SK-N-SH treated with all-trans-retinoic acid at 6 μM for 48 hours (cell line): ENCODE measurements at regions not wholly inside any gene's neighbourhood (a gene's known extent, or its start where the extent isn't known, plus 50 kb on each side); places are given as distances from the start of the nearest gene placed in this dataset.
"Not testable (repeated sequence)": the region's sequence is repeated elsewhere in the genome, so short reads cannot be mapped to it uniquely, and the experiment has no call there.

ENCODE experiments used
- ATAC-seq: fragments of 200-7000 bp; cut with Tn5 transposase; 3 replicates; pipeline ENCODE4 v1.9.1; 2020; ENCODE audit warnings: mild to moderate bottlenecking, moderate library complexity
- ARNTL ChIP-seq: fragments of 450-650 bp; formaldehyde crosslinking; IDR thresholded peaks from 2 replicates; pipeline ENCODE4 v1.5.0; 2020; ENCODE audit warnings: low read depth, mild to moderate bottlenecking, moderate library complexity, borderline replicate concordance
- BACH2 ChIP-seq: fragments of 250-450 bp; sonication (Bioruptor Pico); IDR thresholded peaks from 2 replicates; pipeline ENCODE4 v1.9.0; 2021; ENCODE audit warnings: mild to moderate bottlenecking, borderline replicate concordance
- CREB5 ChIP-seq: fragments of 250-450 bp; sonication (Bioruptor Pico); IDR thresholded peaks from 2 replicates; pipeline ENCODE4 v1.5.1; 2020; ENCODE audit warnings: low read depth, mild to moderate bottlenecking, moderate library complexity
- ESRRG ChIP-seq: fragments of 250-450 bp; sonication (Bioruptor Pico); IDR thresholded peaks from 2 replicates; pipeline ENCODE4 v1.6.1; 2021; ENCODE audit warnings: mild to moderate bottlenecking
- GLIS3 ChIP-seq: fragments of 250-450 bp; sonication (Bioruptor Pico); IDR thresholded peaks from 2 replicates; pipeline ENCODE4 v1.5.0; 2020; ENCODE audit warnings: mild to moderate bottlenecking, moderate library complexity
- ISL1 ChIP-seq: fragments of 250-450 bp; sonication (Bioruptor Pico); IDR thresholded peaks from 2 replicates; pipeline ENCODE4 v2.1.2; 2022; ENCODE audit warnings: mild to moderate bottlenecking, moderate library complexity
- OSR1 ChIP-seq: fragments of 250-450 bp; sonication (Bioruptor Pico); IDR thresholded peaks from 2 replicates; pipeline ENCODE4 v1.8.0; 2022; ENCODE audit warnings: moderate library complexity, mild to moderate bottlenecking, inconsistent platforms
- PATZ1 ChIP-seq: fragments of 250-450 bp; sonication (Bioruptor Pico); IDR thresholded peaks from 2 replicates; pipeline ENCODE4 v1.8.0; 2020; ENCODE audit warnings: mild to moderate bottlenecking, moderate library complexity, borderline replicate concordance
- POU6F1 ChIP-seq: fragments of 250-450 bp; sonication (Bioruptor Pico); IDR thresholded peaks from 2 replicates; pipeline ENCODE4 v1.8.0; 2021; ENCODE audit warnings: low read depth, mild to moderate bottlenecking, moderate library complexity, borderline replicate concordance
- PPARA ChIP-seq: fragments of 250-450 bp; sonication (Bioruptor Pico); IDR thresholded peaks from 2 replicates; pipeline ENCODE4 v1.5.0; 2020; ENCODE audit warnings: mild to moderate bottlenecking, borderline replicate concordance
- RARB ChIP-seq: fragments of 250-450 bp; sonication (Bioruptor Pico); IDR thresholded peaks from 2 replicates; pipeline ENCODE4 v1.8.0; 2021; ENCODE audit warnings: mild to moderate bottlenecking, moderate library complexity
- SNAI2 ChIP-seq: fragments of 250-450 bp; sonication (Bioruptor Pico); IDR thresholded peaks from 2 replicates; pipeline ENCODE4 v1.5.0; 2020; ENCODE audit warnings: mild to moderate bottlenecking, moderate library complexity
- TCF4 ChIP-seq: fragments of 250-450 bp; sonication (Bioruptor Pico); IDR thresholded peaks from 2 replicates; pipeline ENCODE4 v1.8.0; 2021; ENCODE audit warnings: mild to moderate bottlenecking, moderate library complexity, borderline replicate concordance
- TOX ChIP-seq: fragments of 250-450 bp; sonication (Bioruptor Pico); IDR thresholded peaks from 2 replicates; pipeline ENCODE4 v1.8.0; 2021; ENCODE audit warnings: mild to moderate bottlenecking, moderate library complexity, borderline replicate concordance
- ZC3H10 ChIP-seq: fragments of 250-450 bp; sonication (Bioruptor Pico); IDR thresholded peaks from 2 replicates; pipeline ENCODE4 v1.5.1; 2021; ENCODE audit warnings: mild to moderate bottlenecking, moderate library complexity
- ZFP3 ChIP-seq: fragments of 250-450 bp; sonication (Bioruptor Pico); IDR thresholded peaks from 2 replicates; pipeline ENCODE4 v1.5.0; 2020; ENCODE audit warnings: mild to moderate bottlenecking, moderate library complexity
- ZFP30 ChIP-seq: fragments of 450-650 bp; formaldehyde crosslinking; IDR thresholded peaks from 2 replicates; pipeline ENCODE4 v1.5.0; 2022; ENCODE audit warnings: mild to moderate bottlenecking, moderate library complexity
- ZNF565 ChIP-seq: fragments of 450-650 bp; formaldehyde crosslinking; conservative IDR thresholded peaks from 2 replicates; pipeline ENCODE4 v1.5.0; 2020; ENCODE audit warnings: low read depth, mild to moderate bottlenecking, moderate library complexity
- ZNF70 ChIP-seq: fragments of 450-650 bp; formaldehyde crosslinking; IDR thresholded peaks from 2 replicates; pipeline ENCODE4 v1.5.0; 2020; ENCODE audit warnings: mild to moderate bottlenecking, moderate library complexity
- ZNF8 ChIP-seq: fragments of 450-650 bp; formaldehyde crosslinking; IDR thresholded peaks from 2 replicates; pipeline ENCODE4 v1.5.0; 2020; ENCODE audit warnings: mild to moderate bottlenecking, moderate library complexity

- no peak for ATAC-seq
- TF ChIP-seq ESRRG (CRISPR knock-in tag), result no peak
- no peak for TF ChIP-seq ZFP3 (CRISPR knock-in tag)
- TF ChIP-seq OSR1 (CRISPR knock-in tag), result no peak
- TF ChIP-seq RARB (CRISPR knock-in tag), result no peak
- no peak for TF ChIP-seq GLIS3 (CRISPR knock-in tag)
- no peak for TF ChIP-seq ZNF70
- TF ChIP-seq ARNTL, result no peak
- TF ChIP-seq ZNF8, result no peak
- TF ChIP-seq ISL1, result no peak
- TF ChIP-seq ZNF565 (CRISPR knock-in tag), result no peak
- TF ChIP-seq CREB5 (CRISPR knock-in tag), result no peak
- no peak for TF ChIP-seq ZC3H10 (CRISPR knock-in tag)
- TF ChIP-seq TOX (CRISPR knock-in tag), result no peak
- no peak for TF ChIP-seq ZFP30 (CRISPR knock-in tag)
- TF ChIP-seq TCF4 (CRISPR knock-in tag), result no peak
- no peak for TF ChIP-seq PATZ1 (CRISPR knock-in tag)
- TF ChIP-seq, all 23 proteins: peak for 0
Observed at GRCh38 chr3:16076564-16076963, 97.9 kb upstream of the GALNT15 start.

- ATAC-seq, result not testable (repeated sequence)
Observed at GRCh38 chr3:16077146-16077545, 97.3 kb upstream of the GALNT15 start.

- not testable (repeated sequence) for ATAC-seq
Observed at GRCh38 chr3:16077681-16078080, 96.8 kb upstream of the GALNT15 start.

GRCh38 chr3:16079519-16079918 lies 95.0 kb upstream of the GALNT15 start:
- peak; percentile 64 for ATAC-seq
- TF ChIP-seq ZFP3 (CRISPR knock-in tag), result no peak
- TF ChIP-seq RARB (CRISPR knock-in tag), result no peak
- no peak for TF ChIP-seq ZFP30 (CRISPR knock-in tag)
- TF ChIP-seq ESRRG (CRISPR knock-in tag), result no peak
- no peak for TF ChIP-seq ZNF70
- TF ChIP-seq TOX (CRISPR knock-in tag), result no peak
- no peak for TF ChIP-seq PPARA (CRISPR knock-in tag)
- TF ChIP-seq ZNF565 (CRISPR knock-in tag), result no peak
- no peak for TF ChIP-seq OSR1 (CRISPR knock-in tag)
- TF ChIP-seq SNAI2 (CRISPR knock-in tag), result no peak
- TF ChIP-seq POU6F1 (CRISPR knock-in tag), result no peak
- no peak for TF ChIP-seq BACH2 (CRISPR knock-in tag)
- TF ChIP-seq ARNTL, result no peak

GRCh38 chr3:16081661-16082060 lies 92.8 kb upstream of the GALNT15 start:
- TF ChIP-seq ZNF70, result no peak
- no peak for ATAC-seq

GRCh38 chr3:16084887-16085286 lies 89.6 kb upstream of the GALNT15 start:
- ATAC-seq, result no peak
- TF ChIP-seq ESRRG (CRISPR knock-in tag) (no peak), POU6F1 (CRISPR knock-in tag) (no peak), BACH2 (CRISPR knock-in tag) (no peak), PATZ1 (CRISPR knock-in tag) (no peak), ISL1 (no peak), ARNTL (no peak)
